HepG2 (cell line): ENCODE measurements at regions not wholly inside any gene's neighbourhood (a gene's known extent, or its start where the extent isn't known, plus 50 kb on each side); places are given as distances from the start of the nearest gene placed in this dataset.
A peak's percentile ranks its signal among the peaks of the same experiment; 100 is the strongest.

Experiments
- ATAC-seq: fragments of 200-7000 bp; cut with Tn5 transposase; 3 replicates; pipeline ENCODE4 v1.9.1; 2020; ENCODE audit warnings: mild to moderate bottlenecking, moderate library complexity
- BruUV-seq: library from RNA; stranded (reverse); fragments of 400-500 nt; replicated peaks from 2 replicates; lab custom pipeline; 2021; lab: Mats Ljungman, UMichigan
- CTCF ChIA-PET: fragments of 300-600 bp; formaldehyde crosslinking; extraction: SDS; loops from one replicate; lab custom pipeline; 2021; ENCODE audit warnings: low total read pairs, inconsistent platforms, low intra/inter-chr PET ratio; lab: Yijun Ruan, JAX
- POLR2A ChIA-PET: fragments of 350-600 bp; sonication (Branson Sonifier 250); formaldehyde crosslinking; loops from one replicate; lab custom pipeline; 2020; ENCODE audit warnings: antibody characterized with exemption, inconsistent platforms; lab: Yijun Ruan, JAX
- DNase-seq: peaks from one replicate; pipeline ENCODE4 v3.0.0-alpha.2; 2015; ENCODE audit warnings: low spot score
- FAIRE-seq: peaks from 3 replicates; lab custom pipeline; 2011; peaks lifted over from hg19 to GRCh38; lab: Jason Lieb, UNC
- H2AFZ ChIP-seq: one replicate; pipeline ENCODE4 v1.6.1; 2011; ENCODE audit warnings: low read length, inconsistent platforms
- H3K27ac ChIP-seq: fragments of 300-600 bp; 3 replicates; pipeline ENCODE4 v1.8.0; 2011; ENCODE audit warnings: mixed run types, mild to moderate bottlenecking, mixed read lengths, low read length, inconsistent platforms; ENCODE audit not compliant: insufficient read depth; ENCODE audit errors: extremely low read length
- H3K27me3 ChIP-seq, 2 experiments: fragments of 200-600 bp in 1 of 2; 2 replicates in 1 of 2; 3 replicates in 1 of 2; pipeline versions ENCODE4 v1.6.0 to v1.8.0; 2011; ENCODE audit warnings: low read length in 2 of 2, mild to moderate bottlenecking in 2 of 2, moderate library complexity in 2 of 2, inconsistent platforms in 1 of 2; ENCODE audit not compliant: insufficient read depth in 2 of 2, control insufficient read depth in 1 of 2
- H3K36me3 ChIP-seq, 2 experiments: fragments of 200-600 bp in 1 of 2; replicated peaks in 1 of 2; 2 replicates in 1 of 2; 3 replicates in 1 of 2; pipeline versions ENCODE4 v1.5.1 to v1.8.0; 2011; ENCODE audit warnings: low read length in 2 of 2, inconsistent platforms in 1 of 2; ENCODE audit not compliant: insufficient read depth in 2 of 2, control insufficient read depth in 1 of 2
- H3K4me1 ChIP-seq: 2 replicates; pipeline ENCODE4 v1.5.1; 2012; ENCODE audit warnings: low read length, inconsistent platforms; ENCODE audit not compliant: insufficient read depth
- H3K4me2 ChIP-seq: 2 replicates; pipeline ENCODE4 v1.6.0; 2011; ENCODE audit warnings: low read depth, low read length, inconsistent platforms
- H3K4me3 ChIP-seq, 3 experiments: fragments of 200-600 bp in 1 of 3; sonication (generic), shearing (Covaris generic) in 1 of 3; replicated peaks in 1 of 3; 2 replicates each; pipeline ENCODE4 v1.5.1; 2011 to 2016; ENCODE audit warnings: low read length in 3 of 3, inconsistent platforms in 2 of 3, low read depth in 2 of 3, mild to moderate bottlenecking in 2 of 3, control low read depth in 1 of 3, mixed read lengths in 1 of 3; ENCODE audit not compliant: insufficient read depth in 1 of 3
- H3K79me2 ChIP-seq: one replicate; pipeline ENCODE4 v1.6.1; 2011; ENCODE audit warnings: low read length, inconsistent platforms; ENCODE audit not compliant: insufficient read depth
- H3K9ac ChIP-seq: 2 replicates; pipeline ENCODE4 v1.6.0; 2011; ENCODE audit warnings: mild to moderate bottlenecking, low read depth, low read length, inconsistent platforms; ENCODE audit not compliant: insufficient read depth
- H3K9me3 ChIP-seq: 2 replicates; pipeline ENCODE4 v1.5.1; 2012; ENCODE audit warnings: mild to moderate bottlenecking, low read length
- H4K20me1 ChIP-seq: 2 replicates; pipeline ENCODE4 v1.6.0; 2011; ENCODE audit warnings: inconsistent platforms, mild to moderate bottlenecking, low read length, moderate library complexity; ENCODE audit not compliant: insufficient read depth
- EED ChIP-seq: sonication (generic); formaldehyde crosslinking; IDR thresholded peaks from 2 replicates; pipeline ENCODE4 v1.5.0; 2020; ENCODE audit warnings: mild to moderate bottlenecking, missing genetic modification reagents
- FOXP1 ChIP-seq, 2 experiments: fragments of 450-650 bp in 1 of 2; IDR thresholded peaks; 2 replicates each; pipeline ENCODE4 v1.6.1; 2017 to 2018; ENCODE audit warnings: antibody characterized with exemption in 1 of 2
- JUN ChIP-seq: sonication (generic); formaldehyde crosslinking; IDR thresholded peaks from 2 replicates; pipeline ENCODE4 v1.4.0; 2020; ENCODE audit warnings: mild to moderate bottlenecking, missing genetic modification reagents
- YEATS2 ChIP-seq: sonication (generic); formaldehyde crosslinking; IDR thresholded peaks from 2 replicates; pipeline ENCODE4 v1.4.0; 2020; ENCODE audit warnings: missing genetic modification reagents, borderline replicate concordance
- ZNF674 ChIP-seq: sonication (generic); formaldehyde crosslinking; IDR thresholded peaks from 2 replicates; pipeline ENCODE4 v1.5.0; 2020; ENCODE audit warnings: low read depth, mild to moderate bottlenecking, missing genetic modification reagents
- ZNF768 ChIP-seq: sonication (generic); formaldehyde crosslinking; IDR thresholded peaks from 2 replicates; pipeline ENCODE4 v1.4.0; 2020; ENCODE audit warnings: missing genetic modification reagents
- WGBS: methylation state at CpG from one replicate; pipeline ENCODE4 v1.1.6; 2017; ENCODE audit warnings: low lambda C conversion rate; 5-methylcytosine and 5-hydroxymethylcytosine counted together
- in situ Hi-C: cut with HindIII; loops from 2 replicates; pipeline ENCODE4 v1.10.0; 2017; ENCODE audit warnings: low pct_unique_long_range_greater_than_20kb; ENCODE audit not compliant: extremely low pct_ligation_motif_present
- intact Hi-C: fragments of 100-400 bp; cut with micrococcal nuclease; formaldehyde crosslinking; loops from one replicate; pipeline ENCODE4 v1.10.0; 2022; ENCODE audit not compliant: unreplicated experiment

GRCh38 chr17:65406552-65406951 is 154.9 kb downstream of the AXIN2 start (continued):
- TF ChIP-seq EED (CRISPR knock-in tag): no peak

GRCh38 chr17:65405563-65405962 is 155.9 kb downstream of the AXIN2 start:
- in situ Hi-C loops: no loop called here
- no peaks in the 10 kb centered on the region for H3K9me3 ChIP-seq
- peaks cover 0 to 5% of the 10 kb centered on the region in 2 experiments; a peak in 1 of 5 replicates for H3K27me3 ChIP-seq
- FAIRE-seq (no peak), ATAC-seq (no peak), DNase-seq (no peak)
- no peaks in the 10 kb centered on the region for H3K79me2 ChIP-seq
- no peaks in the 10 kb centered on the region for H3K36me3 ChIP-seq
- POLR2A ChIA-PET: no interaction called here
- no peaks in the 10 kb centered on the region for H3K4me1 ChIP-seq
- no peak overlapping the region for H3K4me2 ChIP-seq
- H3K27ac ChIP-seq: no peak overlapping the region
- H3K9ac ChIP-seq: no peak overlapping the region
- CTCF ChIA-PET: no interaction called here
- TF ChIP-seq ZNF674: no peak
- TF ChIP-seq FOXP1 (IDR thresholded peaks at IDR 0.05): no peak
- no peak for TF ChIP-seq FOXP1 (CRISPR knock-in tag; IDR thresholded peaks at IDR 0.05)
- no peak for TF ChIP-seq YEATS2 (CRISPR knock-in tag)
- no peaks in the 10 kb centered on the region for H4K20me1 ChIP-seq
- BruUV-seq: no TSS peak
- intact Hi-C loops: no loop called here
- H2AFZ ChIP-seq: no peak overlapping the region
- 36% methylated on average over 9 of the region's 9 CpGs for WGBS
- no peak overlapping the region for H3K4me3 ChIP-seq

DNA sequence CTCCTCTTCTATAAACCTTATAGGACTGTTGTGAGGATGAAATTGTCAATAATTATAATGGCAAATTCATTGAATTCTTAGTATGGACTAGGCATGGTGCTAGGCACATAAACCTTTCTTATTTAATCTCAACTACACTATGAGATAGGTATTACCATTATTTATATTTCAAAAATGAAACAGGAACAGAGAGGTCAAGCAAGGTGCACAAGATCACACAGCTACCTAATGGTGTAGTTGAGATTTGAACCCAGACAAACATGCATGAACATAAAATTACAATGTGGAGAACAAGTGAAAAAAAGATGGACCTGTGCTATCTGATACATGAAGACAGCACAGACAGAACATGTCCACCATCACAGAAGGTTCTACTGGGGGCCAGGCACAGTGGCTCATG is 156.7 kb downstream of the AXIN2 start:
- H3K4me1 ChIP-seq: no peaks in the 10 kb centered on the region
- H3K9ac ChIP-seq: no peak overlapping the region
- ChIA-PET POLR2A (no interaction called here), CTCF (no interaction called here)
- no peak for ATAC-seq
- intact Hi-C loops: no loop called here
- no peak overlapping the region for H3K4me2 ChIP-seq
- no peaks in the 10 kb centered on the region for H4K20me1 ChIP-seq
- no peak overlapping the region for H2AFZ ChIP-seq
- DNase-seq: no peak
- TF ChIP-seq JUN (CRISPR knock-in tag) (no peak), ZNF768 (CRISPR knock-in tag) (peak; percentile 46; the same call in 1 of the 2 replicates)
- in situ Hi-C loops: no loop called here
- no peak for FAIRE-seq
- no peaks in the 10 kb centered on the region for H3K36me3 ChIP-seq
- BruUV-seq: no TSS peak
- H3K27ac ChIP-seq: no peak overlapping the region
- peaks cover 0 to 5% of the 10 kb centered on the region in 2 experiments; a peak in 1 of 5 replicates for H3K27me3 ChIP-seq
- no peaks in the 10 kb centered on the region for H3K79me2 ChIP-seq
- no peaks in the 10 kb centered on the region for H3K9me3 ChIP-seq
- H3K4me3 ChIP-seq: no peak overlapping the region
